DMS 273 (cell line): ENCODE measurements at regions not wholly inside any gene's neighbourhood (a gene's known extent, or its start where the extent isn't known, plus 50 kb on each side); places are given as distances from the start of the nearest gene placed in this dataset.

Source experiments
- DNase-seq: peaks from one replicate; lab custom pipeline; 2025; ENCODE audit not compliant: unreplicated experiment; lab: John Stamatoyannopoulos, UW

DNA sequence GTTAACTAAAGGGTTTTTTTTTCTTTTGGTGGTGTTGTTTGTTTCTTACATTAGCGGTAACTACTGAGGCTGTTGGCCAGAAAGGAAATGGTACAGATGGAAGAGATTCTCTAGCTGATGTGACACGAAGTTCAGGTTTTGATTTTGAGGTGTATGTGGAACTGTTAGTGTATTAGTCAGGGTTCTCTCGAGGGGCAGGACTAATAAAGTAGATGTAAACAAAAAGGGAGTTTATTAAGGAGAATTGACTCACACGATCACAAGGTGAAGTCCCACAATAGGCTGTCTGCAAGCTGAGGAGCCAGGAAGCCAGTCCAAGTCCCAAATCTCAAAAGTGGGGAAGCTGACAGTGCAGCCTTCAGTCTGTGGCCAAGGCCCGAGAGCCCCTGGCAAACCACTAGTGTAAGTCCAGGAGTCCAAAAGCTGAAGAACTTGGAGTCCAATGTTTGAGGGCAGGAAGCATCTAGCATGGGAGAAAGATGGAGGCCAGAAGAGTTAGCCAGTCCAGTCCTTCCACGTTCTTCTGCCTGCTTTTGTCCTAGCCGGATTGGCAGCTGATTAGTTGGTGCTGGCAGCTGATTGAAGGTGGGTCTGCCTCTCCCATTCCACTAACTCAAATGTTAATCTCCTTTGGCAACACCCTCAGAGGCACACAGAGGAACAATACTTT lies 577.6 kb downstream of the EFNB2 start:
- no peak for DNase-seq

DNA sequence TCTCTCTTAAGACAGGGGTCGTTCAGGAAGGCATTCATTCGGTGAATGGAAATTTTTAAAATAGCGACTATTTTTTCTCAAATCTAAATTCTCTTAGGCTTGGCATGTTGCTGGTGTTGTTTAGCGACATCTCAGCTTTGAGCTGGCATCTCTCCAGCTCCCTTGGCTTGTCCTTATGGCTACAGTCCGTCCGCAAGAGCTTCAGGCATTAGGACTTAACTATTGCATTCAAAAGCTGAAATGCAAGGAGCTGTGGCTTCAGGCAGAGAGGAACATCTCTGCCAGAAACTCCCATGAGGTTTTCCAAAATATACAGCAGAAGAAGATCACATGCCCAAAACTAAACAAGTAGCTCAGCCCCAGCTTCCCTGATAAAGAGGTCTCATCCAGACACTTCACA lies 578.5 kb downstream of the EFNB2 start:
- DNase-seq = peak; percentile 42

DNA sequence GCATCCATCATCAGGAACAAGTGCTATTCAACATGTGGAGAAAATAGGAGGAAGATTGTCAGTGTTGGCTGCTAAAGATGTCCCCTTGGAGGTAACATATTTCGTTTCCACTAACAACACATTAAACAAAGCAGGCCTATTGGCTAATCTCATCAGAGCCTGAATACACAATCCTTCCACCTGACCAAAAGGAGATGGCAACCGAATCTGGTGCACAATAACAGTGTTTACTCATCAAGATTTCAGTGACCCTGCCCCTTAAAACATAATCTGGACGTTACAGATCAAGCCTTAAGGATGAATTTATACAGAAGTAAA lies 582.5 kb downstream of the EFNB2 start:
- DNase-seq = no peak

DNA sequence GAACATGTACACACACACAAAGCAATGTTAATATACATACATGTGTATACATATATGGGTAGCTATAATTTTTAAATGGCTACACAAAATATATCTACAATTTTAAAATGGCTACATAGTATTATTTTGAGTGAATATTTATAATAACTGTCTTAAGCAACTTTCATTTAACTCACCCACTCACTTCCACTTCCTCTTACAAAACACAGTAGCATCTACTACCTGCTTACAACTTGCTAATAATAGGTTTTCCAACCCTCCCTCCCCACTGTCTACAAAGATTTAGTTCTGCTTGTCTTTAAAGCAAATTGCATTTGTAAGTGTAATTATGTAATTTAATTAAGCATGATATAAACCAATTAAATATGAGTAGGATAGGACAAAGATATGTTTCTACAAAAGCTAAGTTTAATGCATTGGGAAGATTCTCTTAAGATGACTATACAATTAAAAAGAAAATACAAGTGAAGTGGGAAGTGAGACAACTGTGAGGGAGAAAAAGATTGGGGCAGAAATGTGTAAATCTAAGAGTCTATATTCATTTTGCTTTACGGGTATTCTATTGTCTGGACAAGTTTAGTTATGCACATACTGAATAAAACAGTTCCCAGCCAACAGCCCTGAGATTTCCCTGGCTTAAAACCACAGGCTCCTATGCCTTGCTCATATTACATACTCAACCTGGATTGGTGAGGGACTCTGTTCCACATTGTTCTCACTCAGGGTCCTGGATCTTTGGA lies 583.1 kb downstream of the EFNB2 start:
- DNase-seq = no peak

DNA sequence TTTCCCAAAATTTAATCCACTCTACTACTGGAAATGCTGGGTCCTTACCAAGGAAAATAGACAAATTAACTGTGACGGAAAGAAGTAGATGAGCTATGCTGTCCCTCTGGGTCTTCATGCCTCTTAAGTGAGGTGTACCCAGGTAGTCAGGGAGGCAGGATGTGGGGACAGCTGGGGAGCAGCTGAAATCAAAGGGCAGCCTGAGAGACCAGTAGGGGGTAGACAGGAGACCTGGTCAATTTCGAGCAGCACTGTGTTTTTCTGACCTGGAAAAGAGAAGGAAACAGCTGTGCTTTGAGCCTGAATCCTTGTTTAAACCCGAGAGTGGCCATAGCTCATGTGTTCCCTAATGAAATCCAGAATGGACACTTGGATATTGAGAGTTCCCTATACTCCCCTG lies 587.3 kb downstream of the EFNB2 start:
- no peak for DNase-seq

DNA sequence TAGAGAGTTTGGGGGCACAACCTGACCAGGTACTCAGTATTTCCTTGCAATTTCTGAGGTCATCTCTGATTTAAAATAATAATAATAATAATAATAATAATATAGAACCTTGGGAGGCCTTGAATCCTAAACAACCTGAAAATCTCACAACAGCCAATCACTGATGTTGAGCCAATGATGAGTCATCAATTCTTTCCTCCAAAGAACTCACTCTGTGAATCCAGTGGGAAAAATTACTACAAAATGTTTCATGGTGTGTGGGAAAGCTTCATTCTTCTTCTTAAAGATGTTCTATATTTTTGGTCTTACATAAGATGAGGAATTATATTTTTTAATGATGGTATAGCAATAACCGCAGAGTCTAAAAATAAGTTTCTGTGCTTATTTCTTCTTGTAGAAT lies 594.6 kb downstream of the EFNB2 start:
- no peak for DNase-seq

DNA sequence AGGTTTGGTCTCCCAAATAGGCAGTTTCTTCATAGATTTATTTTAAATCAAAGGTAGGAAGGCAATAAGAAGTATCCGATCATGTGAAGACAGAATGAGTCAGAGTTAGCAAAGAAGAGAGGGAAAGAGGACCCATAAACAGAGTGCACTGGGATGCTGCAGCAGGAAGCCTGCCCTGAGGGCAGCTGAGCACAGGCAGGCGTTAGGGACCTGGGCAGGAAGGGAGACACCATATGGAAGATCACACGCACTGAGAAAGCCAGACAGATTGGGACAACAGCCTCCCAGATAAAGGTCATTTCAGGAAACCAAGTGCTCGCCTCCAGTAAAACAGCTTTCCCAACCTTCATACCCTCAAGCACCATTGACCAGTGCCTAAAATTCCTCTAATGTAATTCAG lies 598.0 kb downstream of the EFNB2 start:
- DNase-seq = peak; percentile 77

DNA sequence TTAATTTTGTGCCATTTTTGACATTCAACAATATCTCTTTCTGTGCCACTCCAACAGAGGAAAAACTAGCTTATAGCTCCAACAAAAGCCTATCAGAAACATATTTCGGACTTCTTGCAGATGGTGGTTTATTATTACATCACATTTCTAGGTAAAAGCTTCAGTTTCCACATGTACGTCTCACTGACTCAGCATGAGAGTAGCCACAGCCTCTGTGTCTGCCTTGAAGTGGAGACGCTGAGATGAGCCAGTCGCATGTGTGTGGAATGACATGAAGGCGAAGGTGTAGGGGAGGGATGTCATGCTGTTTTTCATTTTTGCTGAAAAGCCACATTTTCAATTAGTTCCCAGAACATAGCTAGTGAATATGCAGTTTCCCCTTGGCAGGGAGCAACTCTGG lies 598.6 kb downstream of the EFNB2 start:
- DNase-seq = no peak

DNA sequence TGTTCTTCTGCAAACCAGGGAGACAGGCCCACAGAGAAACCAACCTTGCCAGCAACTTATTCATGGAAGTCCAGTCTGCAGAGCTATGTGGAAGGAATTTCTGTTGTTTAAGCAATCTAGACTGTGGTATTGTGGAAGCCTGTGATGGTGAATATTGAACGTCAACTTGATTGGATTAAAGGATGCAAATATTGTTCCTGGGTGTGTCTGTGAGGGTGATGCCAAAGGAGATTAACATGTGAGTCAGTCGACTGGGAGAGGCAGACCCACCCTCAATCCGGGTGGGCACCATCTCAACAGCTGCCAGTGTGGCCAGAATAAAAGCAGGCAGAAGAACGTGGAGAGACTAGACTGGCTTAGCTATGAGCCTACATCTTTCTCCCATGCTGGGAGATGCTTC lies 606.0 kb downstream of the EFNB2 start:
- DNase-seq = no peak

DNA sequence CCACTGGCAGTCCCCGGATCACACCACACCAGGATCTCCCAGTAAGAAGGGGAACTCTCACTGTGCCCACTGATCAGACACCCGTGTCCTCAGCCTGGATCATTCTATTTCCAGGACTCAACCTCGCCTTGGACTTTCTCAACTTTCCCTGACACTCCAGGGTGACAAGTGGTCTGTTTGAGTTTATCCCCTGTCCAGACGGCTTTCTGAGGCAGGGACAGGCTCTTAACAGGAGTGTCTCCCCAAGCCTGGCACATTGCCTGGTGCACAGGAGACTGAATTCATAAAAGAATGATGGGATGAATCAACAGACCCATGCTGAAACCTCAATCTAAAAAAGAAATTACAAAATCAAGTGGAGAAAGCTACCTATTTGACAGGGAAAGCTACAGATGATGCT lies 606.6 kb downstream of the EFNB2 start:
- no peak for DNase-seq

DNA sequence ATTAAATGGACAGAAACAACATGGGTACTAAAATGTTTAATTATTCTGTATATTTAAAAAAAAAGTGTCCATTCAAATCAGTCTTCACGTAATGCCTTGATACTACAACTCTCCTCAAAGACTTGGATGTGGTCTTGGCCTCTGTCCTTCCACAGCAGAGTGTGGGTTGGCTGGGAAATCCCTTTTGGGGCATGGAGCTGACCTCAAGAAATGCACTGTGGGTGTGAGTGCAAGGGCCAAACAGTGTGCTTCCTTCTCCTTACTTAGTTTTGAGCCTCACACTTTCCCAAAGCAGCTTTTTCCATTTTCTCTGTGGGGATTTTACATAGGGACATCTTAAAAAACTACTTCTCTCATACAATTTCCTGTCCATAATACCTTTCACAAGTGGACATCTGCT lies 607.4 kb downstream of the EFNB2 start:
- no peak for DNase-seq

DNA sequence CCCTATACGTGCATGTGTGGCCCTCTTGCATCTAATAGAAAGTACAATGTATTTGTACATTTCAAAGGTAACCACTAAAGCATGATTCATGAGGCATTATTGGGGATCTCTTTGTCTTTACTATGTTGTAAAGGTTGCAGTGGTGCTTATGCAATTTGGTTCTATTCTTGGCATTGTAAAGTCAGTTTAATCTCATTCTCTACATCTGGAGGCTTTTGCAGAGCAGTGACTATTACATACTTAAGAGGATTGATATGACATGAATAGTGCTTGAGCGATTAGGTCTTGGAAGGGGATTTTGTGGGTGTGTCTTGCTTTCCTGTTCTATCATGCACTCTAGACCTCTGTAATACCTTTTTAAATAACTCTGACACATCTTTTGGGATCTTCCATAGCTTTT lies 610.0 kb downstream of the EFNB2 start:
- DNase-seq = no peak

DNA sequence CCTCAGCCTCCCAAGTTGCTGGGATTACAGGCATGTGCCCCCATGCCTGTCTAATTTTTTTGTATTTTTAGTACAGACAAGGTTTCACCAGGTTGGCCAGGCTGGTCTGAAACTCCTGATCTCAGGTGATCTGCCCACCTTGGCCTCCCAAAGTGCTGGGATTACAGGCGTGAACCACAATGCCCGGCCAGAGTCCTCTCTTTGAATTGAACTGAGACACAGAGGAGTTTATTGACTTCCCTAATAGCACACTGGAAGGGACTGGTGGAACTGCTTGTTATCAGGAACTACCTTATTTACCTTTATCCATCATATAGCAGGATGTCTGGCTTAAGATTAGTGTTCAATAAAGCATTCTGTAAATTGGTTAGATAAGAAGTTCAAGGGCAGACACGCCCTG lies 613.8 kb downstream of the EFNB2 start:
- no peak for DNase-seq

DNA sequence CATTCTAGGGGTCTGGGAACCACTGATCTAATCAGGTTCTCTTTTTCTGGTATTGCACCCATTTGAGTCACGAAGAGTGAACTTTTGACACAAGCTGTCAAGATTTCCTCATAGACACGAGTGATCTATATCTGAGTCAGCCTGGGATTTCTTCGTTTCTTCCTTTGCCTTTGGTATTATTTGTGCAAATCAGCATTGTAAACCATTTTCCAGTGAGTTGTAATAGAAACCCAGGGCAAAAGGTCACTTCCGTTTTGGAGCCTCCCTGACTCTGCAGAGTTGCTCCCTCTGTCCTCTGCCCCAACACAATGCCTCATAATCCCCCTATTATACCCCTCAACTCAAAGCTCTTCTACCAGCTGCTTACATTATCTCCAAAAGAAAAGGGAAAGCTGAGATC lies 615.1 kb downstream of the EFNB2 start:
- DNase-seq = no peak

DNA sequence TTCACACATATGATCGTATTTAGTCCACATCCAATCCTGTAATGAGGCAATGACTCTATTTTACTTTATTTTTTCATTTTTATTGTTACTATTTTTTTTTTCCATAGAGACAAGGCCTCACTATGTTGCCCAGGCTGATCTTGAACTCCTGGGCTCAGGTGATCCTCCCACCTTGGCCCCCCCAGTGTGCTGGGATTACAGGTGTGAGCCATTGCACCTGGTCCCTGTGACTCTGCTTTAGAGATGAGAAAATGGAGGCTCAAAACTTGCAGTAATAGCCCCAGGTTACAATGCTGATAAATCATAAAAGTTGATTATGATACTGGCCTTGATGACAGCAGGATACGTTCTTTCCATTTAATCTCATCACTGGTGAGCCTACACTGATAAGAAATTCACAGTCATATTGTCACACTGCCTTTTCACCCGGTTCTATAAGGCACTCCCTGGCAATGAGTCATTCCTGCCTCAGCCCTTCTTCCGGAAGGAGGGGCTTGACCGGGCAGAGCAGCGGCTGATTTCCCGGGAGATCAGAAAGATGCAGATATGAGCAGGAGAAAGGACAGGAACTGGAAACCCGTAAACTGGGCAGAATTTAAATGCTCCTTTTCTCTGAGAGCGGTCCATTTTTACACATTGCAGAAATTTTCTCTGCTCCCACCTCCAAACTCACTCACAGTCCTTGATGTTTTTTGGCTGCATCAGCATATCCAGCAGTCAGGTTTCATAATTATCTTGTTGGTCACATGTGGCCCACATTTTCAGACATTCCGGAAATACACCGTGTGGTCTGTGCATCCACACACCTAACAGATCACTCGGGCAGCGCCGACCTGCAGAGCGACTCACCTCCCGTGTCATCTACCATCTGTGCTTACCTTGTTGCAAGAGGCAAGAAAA lies 616.4 kb downstream of the EFNB2 start:
- DNase-seq = peak; percentile 21

DNA sequence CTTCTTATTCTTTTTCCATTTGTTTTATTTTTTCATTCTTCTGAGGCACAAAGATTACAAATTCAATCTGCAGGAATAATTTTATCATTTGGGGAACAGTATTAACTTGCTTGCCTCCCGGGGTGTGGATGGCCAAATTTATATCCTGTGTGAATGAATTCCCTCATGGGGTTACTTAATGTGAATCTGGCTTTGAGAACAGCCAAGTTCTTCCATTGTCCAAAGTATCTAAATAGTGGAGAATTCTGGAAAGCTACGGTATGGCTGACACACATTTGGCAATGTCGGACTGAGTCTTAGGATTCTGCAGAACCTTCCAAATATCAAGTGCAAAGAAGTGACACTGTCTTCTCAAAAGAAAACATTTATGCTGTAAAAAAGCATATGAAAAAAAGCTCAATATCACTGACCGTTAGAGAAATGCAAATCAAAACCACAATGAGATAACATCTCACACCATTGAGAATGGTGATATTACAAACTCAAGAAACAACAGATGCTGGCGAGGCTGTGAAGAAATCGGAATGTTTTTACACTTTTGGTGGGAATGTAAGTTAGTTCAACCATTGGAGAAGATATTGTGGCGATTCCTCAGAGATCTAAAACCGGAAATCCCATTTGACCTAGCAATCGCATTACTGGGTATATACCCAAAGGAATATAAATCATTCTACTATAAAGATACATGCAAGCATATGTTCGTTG lies 620.2 kb downstream of the EFNB2 start:
- no peak for DNase-seq

DNA sequence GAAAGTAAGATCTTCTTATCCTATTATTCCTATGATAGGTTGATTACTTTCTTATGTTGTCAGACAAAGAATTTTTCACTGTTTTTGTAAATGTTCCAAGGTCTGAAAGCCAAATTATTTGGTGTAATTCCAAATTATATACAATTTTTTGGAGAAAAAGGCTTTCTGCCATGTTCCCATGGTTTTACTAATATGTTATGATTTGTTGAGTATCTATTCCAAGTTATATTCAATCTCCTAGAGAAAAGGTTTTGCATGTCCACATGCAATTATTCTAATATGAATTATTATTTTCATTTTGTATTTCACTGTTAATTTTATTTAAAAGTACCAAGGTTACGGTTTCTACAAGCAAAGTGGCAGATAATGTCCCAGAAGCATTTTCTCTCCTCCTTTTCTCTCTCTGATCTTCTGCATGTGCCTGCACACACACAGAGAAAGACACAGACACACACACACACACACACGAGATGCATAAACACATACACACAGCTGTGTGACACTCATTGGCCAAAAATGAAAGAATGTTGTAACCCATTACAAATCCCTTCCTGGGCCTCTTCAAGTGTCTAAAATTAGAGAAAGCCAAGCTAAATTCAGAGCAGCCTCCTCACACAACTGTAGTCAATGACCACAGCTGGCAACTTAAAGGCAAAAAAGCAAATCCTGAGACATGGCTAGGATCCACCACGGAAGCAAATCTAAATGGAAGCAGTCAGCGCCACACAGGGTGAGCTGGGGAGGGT lies 621.0 kb downstream of the EFNB2 start:
- DNase-seq = no peak

DNA sequence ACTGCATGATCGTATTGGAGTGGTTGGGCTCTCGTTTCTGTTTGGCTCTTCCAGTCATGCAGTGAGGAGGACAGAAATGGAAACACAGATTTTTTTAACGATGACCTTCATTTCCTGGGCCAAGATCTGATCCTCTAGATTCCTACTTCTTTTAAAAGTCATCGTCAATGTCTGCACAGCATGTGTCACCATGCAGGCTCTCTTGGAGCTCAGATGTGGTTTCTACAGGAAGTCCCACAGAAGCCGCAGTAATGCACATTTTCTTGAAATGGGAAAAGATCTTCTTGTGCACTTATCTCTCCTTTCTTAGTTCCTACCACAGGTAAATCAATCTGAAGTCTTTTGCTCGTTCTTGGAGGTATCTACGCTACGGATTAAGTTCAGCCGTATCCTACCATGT lies 626.9 kb downstream of the EFNB2 start:
- DNase-seq = no peak

DNA sequence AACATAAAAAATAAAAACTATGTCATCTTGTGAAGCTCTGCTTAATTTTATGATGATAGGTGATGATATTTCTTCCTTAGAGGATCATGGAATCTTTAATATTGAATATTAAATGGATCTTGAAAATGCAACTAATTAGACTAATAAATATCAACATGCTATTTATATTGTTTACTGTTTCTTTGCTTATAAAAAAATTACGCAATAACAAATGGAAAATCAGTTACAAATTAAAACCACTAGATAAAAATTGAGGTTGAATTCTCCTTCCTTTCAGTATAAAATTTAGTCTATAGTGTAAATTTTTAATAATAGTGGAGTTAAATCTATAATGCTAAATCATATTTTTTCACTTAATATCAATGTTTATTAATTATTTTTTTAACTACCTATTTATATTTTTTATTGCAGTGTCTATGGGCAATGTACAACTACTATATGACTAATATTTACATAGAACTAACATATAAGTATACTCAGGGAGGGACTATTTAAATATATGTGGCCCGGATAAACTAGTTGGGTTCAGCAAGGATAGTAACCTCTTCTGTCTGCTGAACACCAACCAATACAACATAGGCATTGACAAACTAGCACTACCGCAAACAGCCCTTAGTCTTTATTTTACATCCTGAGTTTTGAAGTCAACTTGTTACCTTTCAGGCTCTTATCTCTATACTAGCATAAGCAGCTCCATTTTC lies 628.0 kb downstream of the EFNB2 start:
- no peak for DNase-seq

DNA sequence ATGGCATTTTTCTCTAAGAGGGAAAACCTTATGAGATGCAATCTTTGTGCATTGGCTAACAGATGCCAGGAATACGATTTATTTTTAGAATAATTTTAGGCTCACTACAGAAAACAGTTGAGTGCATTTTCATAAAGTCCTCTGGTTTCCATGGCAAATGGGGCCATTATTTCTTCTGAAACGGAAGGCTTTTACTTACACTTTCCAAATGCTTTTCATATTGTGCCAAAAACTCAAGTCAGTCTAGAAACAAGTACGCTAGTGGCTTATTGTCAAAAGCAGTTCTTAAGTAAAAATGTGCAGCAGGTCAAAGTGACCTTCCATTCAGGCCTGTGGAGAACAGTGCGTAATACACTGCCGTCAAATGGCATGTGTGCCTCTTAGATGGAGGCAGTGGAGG lies 628.7 kb downstream of the EFNB2 start:
- no peak for DNase-seq
